SKM-1 treated with dmso at 0.1 percent for 144 hours (cell line): ENCODE measurements at regions not wholly inside any gene's neighbourhood (a gene's known extent, or its start where the extent isn't known, plus 50 kb on each side); places are given as distances from the start of the nearest gene placed in this dataset.

Source experiments
- DNase-seq: peaks from one replicate; lab custom pipeline; 2025; ENCODE audit not compliant: unreplicated experiment; lab: John Stamatoyannopoulos, UW

- peak; percentile 34 for DNase-seq
Observed at GRCh38 chr1:216778737-216779136, 55.5 kb upstream of the ESRRG start.

GRCh38 chr1:216777148-216777547 lies 53.9 kb upstream of the ESRRG start:
- DNase-seq: no peak
